Psoas muscle (tissue), 7 donors: ENCODE measurements at regions not wholly inside any gene's neighbourhood (a gene's known extent, or its start where the extent isn't known, plus 50 kb on each side); places are given as distances from the start of the nearest gene placed in this dataset.

ENCODE experiments used
- ATAC-seq, 4 donors: fragments of 200-7000 bp; cut with Tn5 transposase; one replicate each; pipeline ENCODE4 v1.9.1; 2020; ENCODE audit warnings: moderate library complexity in 3 of 4, mild to moderate bottlenecking in 2 of 4
- DNase-seq, 2 donors: peaks; one replicate each; pipeline ENCODE4 v3.0.0-alpha.2; 2020
- H3K27ac ChIP-seq: fragments of 200-600 bp; one replicate; pipeline ENCODE4 v1.8.0; 2022
- H3K27me3 ChIP-seq, 3 donors: fragments of 200-600 bp in 1 of 3; one replicate each; pipeline versions ENCODE4 v1.6.1 to v1.8.0; 2013 to 2022; ENCODE audit warnings: low read length in 2 of 3, mild to moderate bottlenecking in 2 of 3, moderate library complexity in 1 of 3; ENCODE audit not compliant: insufficient read depth in 3 of 3
- H3K36me3 ChIP-seq, 2 donors: fragments of 200-600 bp in 1 of 2; one replicate each; pipeline versions ENCODE4 v1.6.1 to v1.8.0; 2013 to 2022; ENCODE audit warnings: low read depth in 1 of 2, mild to moderate bottlenecking in 1 of 2, moderate library complexity in 1 of 2; ENCODE audit not compliant: insufficient read depth in 1 of 2
- H3K4me1 ChIP-seq: fragments of 200-600 bp; one replicate; pipeline ENCODE4 v1.8.0; 2022
- H3K4me3 ChIP-seq: fragments of 200-600 bp; one replicate; pipeline ENCODE4 v1.8.0; 2022; ENCODE audit warnings: mild to moderate bottlenecking
- H3K9me3 ChIP-seq: fragments of 200-600 bp; one replicate; pipeline ENCODE4 v1.8.0; 2022
- WGBS, 3 donors: extraction: QIAGEN DNeasy Blood & Tissue Kit; methylation state at CpG; one replicate each; pipeline versions ENCODE4 v1.1.6 to v1.1.7; 2013; 5-methylcytosine and 5-hydroxymethylcytosine counted together
- intact Hi-C, 2 donors: fragments of 100-400 bp; cut with DNase I; formaldehyde crosslinking; loops; one replicate each; pipeline versions ENCODE4 v1.11.0 to v1.14.2; 2022
- TF ChIP-seq, protein P1 (sequence below): fragments of 200-600 bp; IDR thresholded peaks from one replicate; pipeline ENCODE4 v1.8.0; 2022; ENCODE audit warnings: antibody characterized with exemption
- donor health status: healthy with polysubstance abuse.
- donor health status: DM: no; HTN: no; CAD: no; lungs with moderate emphysema.
- donor health status: Bipolar disorder and iron deficiency.
- donor health status: healthy.
- donor health status: DM: yes; HTN: yes; CAD: no.
- donor health status: DM: no; HTN: no; CAD: no.
- donor health status: DM: yes; HTN: yes; CAD: no.

DNA sequence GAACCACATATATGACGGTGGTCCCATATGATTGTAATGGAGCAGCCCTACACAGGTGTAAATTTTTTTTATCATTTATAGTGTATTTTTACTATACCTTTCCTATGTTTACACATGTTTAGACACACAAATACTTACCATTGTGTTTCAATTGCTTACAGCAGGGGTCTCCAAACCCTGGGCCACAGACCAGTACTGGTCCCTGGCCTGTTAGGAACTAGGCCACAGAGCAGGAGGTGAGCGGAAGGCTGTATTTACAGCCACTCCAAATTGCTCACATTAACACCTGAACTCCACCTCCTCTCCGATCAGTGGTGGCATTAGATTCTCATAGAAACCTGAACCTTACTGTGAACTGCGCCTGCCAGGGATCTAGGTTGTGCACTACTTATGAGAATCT, 201.8 kb upstream of the NDST4 start:
- WGBS, 3 donors: 80 to 85% (median 82%) methylated on average over 4 of the region's 4 CpGs
- TF ChIP-seq, protein P1, sequence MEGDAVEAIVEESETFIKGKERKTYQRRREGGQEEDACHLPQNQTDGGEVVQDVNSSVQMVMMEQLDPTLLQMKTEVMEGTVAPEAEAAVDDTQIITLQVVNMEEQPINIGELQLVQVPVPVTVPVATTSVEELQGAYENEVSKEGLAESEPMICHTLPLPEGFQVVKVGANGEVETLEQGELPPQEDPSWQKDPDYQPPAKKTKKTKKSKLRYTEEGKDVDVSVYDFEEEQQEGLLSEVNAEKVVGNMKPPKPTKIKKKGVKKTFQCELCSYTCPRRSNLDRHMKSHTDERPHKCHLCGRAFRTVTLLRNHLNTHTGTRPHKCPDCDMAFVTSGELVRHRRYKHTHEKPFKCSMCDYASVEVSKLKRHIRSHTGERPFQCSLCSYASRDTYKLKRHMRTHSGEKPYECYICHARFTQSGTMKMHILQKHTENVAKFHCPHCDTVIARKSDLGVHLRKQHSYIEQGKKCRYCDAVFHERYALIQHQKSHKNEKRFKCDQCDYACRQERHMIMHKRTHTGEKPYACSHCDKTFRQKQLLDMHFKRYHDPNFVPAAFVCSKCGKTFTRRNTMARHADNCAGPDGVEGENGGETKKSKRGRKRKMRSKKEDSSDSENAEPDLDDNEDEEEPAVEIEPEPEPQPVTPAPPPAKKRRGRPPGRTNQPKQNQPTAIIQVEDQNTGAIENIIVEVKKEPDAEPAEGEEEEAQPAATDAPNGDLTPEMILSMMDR: no peak
- intact Hi-C loops: no loop called here

DNA sequence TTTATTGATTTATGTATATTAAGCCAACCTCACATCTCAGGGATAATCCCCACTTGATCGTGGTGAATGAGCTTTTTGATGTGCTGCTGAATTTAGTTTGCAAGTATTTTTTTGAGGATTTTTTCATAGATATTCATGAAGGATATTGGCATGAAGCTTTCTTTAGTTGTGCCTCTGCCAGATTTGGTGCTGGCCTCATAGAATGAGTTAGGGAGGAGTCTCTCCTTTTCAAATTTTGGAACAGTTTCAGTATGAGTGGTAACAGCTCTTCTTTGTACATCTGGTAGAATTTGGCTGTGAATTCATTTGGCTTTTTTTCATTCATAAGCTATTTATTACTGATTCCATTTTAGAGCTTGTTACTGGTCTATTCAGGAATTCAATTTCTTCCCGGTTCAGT, 197.2 kb upstream of the NDST4 start:
- no peaks in the 10 kb centered on the region for H3K36me3 ChIP-seq
- H3K27me3 ChIP-seq: no peaks in the 10 kb centered on the region
- H3K27ac ChIP-seq: no peak overlapping the region
- H3K4me3 ChIP-seq: no peak overlapping the region
- no peaks in the 10 kb centered on the region for H3K9me3 ChIP-seq
- DNase-seq (no peak), ATAC-seq (no peak)
- intact Hi-C loops: no loop called here
- TF ChIP-seq, protein P1: no peak
- no peaks in the 10 kb centered on the region for H3K4me1 ChIP-seq
- WGBS, 3 donors: 17 to 42% (median 24%) methylated on average over 2 of the region's 2 CpGs

More for the DNA sequence above, 201.8 kb upstream of the NDST4 start:
- Histone ChIP-seq H3K36me3 (no peaks in the 10 kb centered on the region), H3K9me3 (no peaks in the 10 kb centered on the region), H3K4me1 (no peaks in the 10 kb centered on the region), H3K27me3 (no peaks in the 10 kb centered on the region), H3K4me3 (no peak overlapping the region), H3K27ac (no peak overlapping the region)
- DNase-seq (no peak), ATAC-seq (no peak)

DNA sequence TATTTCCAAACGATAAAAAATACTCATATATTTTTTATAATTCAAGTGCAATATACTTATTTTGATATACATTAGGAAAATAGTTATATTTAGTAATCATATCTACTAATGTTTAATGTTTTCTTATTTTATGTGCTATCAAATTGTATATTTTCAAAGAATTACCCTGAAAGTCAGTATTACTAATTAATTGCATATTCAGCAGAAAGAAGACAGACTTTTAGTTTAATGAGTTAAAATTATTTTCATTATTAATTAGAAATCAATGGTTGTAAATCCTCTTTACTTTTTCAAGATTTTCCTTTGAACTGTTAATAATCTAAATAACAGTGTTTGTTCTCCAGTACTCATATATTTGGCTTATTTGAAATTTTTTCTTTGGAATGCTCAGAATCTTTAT, 181.3 kb upstream of the NDST4 start:
- 58 to 82% (median 75%) methylated on average over 1 of the region's 1 CpG for WGBS, 3 donors
- TF ChIP-seq, protein P1: no peak
- intact Hi-C loops: no loop called here

DNA sequence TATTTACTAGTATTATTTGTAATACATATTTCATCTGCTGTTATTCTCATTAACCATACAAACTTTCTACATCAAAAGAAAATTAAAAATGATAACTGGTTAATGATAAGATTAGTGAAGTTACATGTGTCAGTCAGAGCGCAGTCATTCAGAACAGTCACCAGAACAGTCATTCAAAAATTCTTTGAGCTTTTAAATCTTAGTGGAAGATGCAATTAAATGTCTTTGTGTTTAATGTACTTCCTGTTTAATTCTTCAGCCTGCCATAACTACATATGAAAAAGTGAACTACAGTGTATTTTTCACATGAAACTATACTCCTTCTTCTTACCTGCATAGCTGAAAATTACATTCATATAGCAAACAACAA, 179.7 kb upstream of the NDST4 start:
- DNase-seq: no peak
- intact Hi-C loops: no loop called here
- Histone ChIP-seq H3K36me3 (no peaks in the 10 kb centered on the region), H3K27ac (no peak overlapping the region), H3K4me1 (no peaks in the 10 kb centered on the region), H3K4me3 (no peak overlapping the region), H3K27me3 (peaks cover 0 to 2% (median 0%) of the 10 kb centered on the region in 3 donors), H3K9me3 (no peaks in the 10 kb centered on the region)
- TF ChIP-seq, protein P1: no peak
- 92 to 94% (median 93%) methylated on average over 1 of the region's 1 CpG for WGBS, 3 donors
- ATAC-seq: no peak

More for the DNA sequence above, 181.3 kb upstream of the NDST4 start:
- ATAC-seq (no peak), DNase-seq (no peak)
- H3K4me1 ChIP-seq: no peaks in the 10 kb centered on the region
- no peaks in the 10 kb centered on the region for H3K27me3 ChIP-seq
- no peak overlapping the region for H3K27ac ChIP-seq
- H3K9me3 ChIP-seq: no peaks in the 10 kb centered on the region
- H3K4me3 ChIP-seq: no peak overlapping the region
- no peaks in the 10 kb centered on the region for H3K36me3 ChIP-seq

DNA sequence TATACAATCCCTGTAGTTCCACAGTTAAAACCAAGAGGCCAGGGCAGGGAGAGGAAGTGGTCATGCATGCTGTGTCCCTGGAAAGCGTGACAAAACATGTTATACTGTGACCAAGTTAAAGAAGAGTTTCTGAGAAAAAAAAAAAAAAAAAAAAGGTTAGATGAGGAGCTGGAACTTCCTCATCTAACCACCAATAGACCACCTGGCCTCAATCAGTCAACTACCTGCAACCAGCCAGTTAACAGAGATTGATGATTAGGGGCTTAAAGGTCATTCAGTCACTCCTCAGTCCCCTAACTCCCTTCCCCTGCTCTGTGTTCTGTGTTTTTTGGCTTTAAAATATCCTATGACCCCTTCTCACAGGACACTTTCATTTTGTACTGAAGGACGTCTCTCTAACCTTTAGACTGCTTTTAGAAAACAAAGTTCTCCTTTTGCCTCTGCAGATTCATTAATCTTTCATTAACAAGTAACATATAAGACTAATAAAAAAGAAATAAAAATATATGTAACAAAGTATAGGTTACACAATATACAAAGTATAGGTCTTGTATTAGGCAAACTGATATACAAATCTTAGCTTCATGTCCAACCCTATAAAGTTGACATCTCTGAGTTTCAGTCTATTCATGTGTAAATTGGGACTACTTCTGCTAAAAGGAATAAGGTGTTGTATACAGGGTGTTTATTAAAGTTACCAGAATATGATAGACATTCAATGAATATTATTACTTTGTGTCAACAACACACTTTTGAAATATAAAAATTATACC, 179.1 kb upstream of the NDST4 start:
- TF ChIP-seq, protein P1: no peak
- H3K27me3 ChIP-seq: peaks cover 0 to 2% (median 0%) of the 10 kb centered on the region in 3 donors
- H3K4me3 ChIP-seq: no peak overlapping the region
- no peaks in the 10 kb centered on the region for H3K4me1 ChIP-seq
- ATAC-seq: no peak
- H3K27ac ChIP-seq: no peak overlapping the region
- no peaks in the 10 kb centered on the region for H3K36me3 ChIP-seq
- intact Hi-C loops: no loop called here
- DNase-seq: no peak
- H3K9me3 ChIP-seq: no peaks in the 10 kb centered on the region
- WGBS, 3 donors: 12 to 20% (median 15%) methylated on average over 2 of the region's 2 CpGs
